GM12874 (cell line): ENCODE measurements at regions not wholly inside any gene's neighbourhood (a gene's known extent, or its start where the extent isn't known, plus 50 kb on each side); places are given as distances from the start of the nearest gene placed in this dataset.

Experiments
- CTCF ChIP-seq: IDR thresholded peaks from 2 replicates; pipeline ENCODE4 v1.5.1; 2011; ENCODE audit warnings: low read depth, mild to moderate bottlenecking, control low read depth, low read length, moderate library complexity; ENCODE audit not compliant: insufficient read depth

- no peak for TF ChIP-seq CTCF
Measured at GRCh38 chr22:49633010-49633324, 194.7 kb downstream of the BRD1 start.

DNA sequence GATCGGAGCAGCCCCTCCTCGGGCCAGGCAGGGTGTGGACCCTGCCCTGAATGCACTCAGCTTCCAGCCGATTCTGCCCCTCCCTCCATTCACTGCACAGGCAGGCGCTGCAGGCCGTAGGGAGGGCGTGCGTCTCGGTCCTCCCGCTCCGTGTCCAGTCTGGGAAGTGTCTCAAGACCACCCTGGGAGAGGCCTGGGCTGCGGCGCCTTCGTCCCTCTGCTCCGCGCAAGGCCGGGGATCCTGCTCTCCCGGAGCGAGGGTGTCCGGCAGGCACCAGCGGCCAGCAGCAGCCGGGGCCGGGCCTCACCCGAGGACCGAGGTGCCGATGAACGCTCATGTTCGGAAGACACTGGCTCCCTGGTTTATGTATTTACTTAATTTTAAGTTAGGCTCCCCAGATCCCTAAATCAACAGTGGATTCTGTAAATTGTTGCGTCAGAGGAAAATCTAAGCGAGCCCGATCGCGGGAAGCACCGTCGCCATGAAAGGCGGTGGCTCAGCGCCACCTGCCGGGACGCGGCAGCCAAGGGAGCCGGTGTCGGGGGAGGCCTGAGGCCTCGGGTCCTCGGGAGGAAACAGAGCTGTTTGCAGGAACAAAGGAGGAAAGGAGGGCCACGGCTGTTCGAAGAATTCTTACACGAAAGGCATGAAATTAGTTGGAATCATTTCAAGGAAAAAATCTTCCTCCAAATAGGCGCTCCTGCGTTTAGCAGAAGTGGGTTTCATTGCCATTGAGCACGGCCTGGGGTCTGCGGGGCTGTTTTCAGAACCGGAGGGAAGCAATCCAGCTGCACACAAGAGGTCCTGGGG, 195.3 kb downstream of the BRD1 start:
- no peak for TF ChIP-seq CTCF

- TF ChIP-seq CTCF: no peak
Measured at GRCh38 chr22:49630448-49630946, 197.2 kb downstream of the BRD1 start.

- TF ChIP-seq CTCF: no peak
Measured at GRCh38 chr22:49629586-49630447, 197.9 kb downstream of the BRD1 start.

GRCh38 chr22:49629261-49629570, 198.5 kb downstream of the BRD1 start:
- no peak for TF ChIP-seq CTCF

- TF ChIP-seq CTCF: no peak
Measured at GRCh38 chr22:49628391-49629260, 199.0 kb downstream of the BRD1 start.
